Adrenal gland (tissue), 9 donors: ENCODE measurements at regions not wholly inside any gene's neighbourhood (a gene's known extent, or its start where the extent isn't known, plus 50 kb on each side); places are given as distances from the start of the nearest gene placed in this dataset.
"Not testable (repeated sequence)": the region's sequence is repeated elsewhere in the genome, so short reads cannot be mapped to it uniquely, and the experiment has no call there.

Source experiments
- DNase-seq, 7 donors: peaks; one replicate each; pipeline ENCODE4 v3.0.0-alpha.2; 2019 to 2020
- H3K27ac ChIP-seq, 5 donors: fragments of 200-600 bp; sonication (generic) in 4 of 5; 1 replicate in 3 of 5; 2 replicates in 2 of 5; pipeline versions ENCODE4 v1.5.1 to v1.8.0; 2016 to 2020; ENCODE audit warnings: mild to moderate bottlenecking in 1 of 5
- H3K27me3 ChIP-seq: fragments of 200-600 bp; 2 replicates; pipeline ENCODE4 v1.8.0; 2021
- H3K36me3 ChIP-seq, 2 donors: fragments of 200-600 bp; replicated peaks in 1 of 2; 1 replicate in 1 of 2; 2 replicates in 1 of 2; pipeline versions ENCODE4 v1.5.1 to v1.8.0; 2018 to 2022
- H3K4me1 ChIP-seq, 2 donors: fragments of 200-600 bp; replicated peaks in 1 of 2; 1 replicate in 1 of 2; 2 replicates in 1 of 2; pipeline versions ENCODE4 v1.5.1 to v1.8.0; 2018 to 2021
- H3K4me3 ChIP-seq, 4 donors: fragments of 200-600 bp; sonication (generic) in 3 of 4; one replicate each; pipeline ENCODE4 v1.5.1; 2016 to 2018
- H3K9me3 ChIP-seq, 3 donors: fragments of 200-600 bp; sonication (generic) in 1 of 3; replicated peaks in 1 of 3; 1 replicate in 2 of 3; 2 replicates in 1 of 3; pipeline versions ENCODE4 v1.5.1 to v1.8.0; 2016 to 2021
- POLR2A ChIP-seq, 2 donors: fragments of 450-650 bp; IDR thresholded peaks; one replicate each; pipeline ENCODE4 v1.6.1; 2017; ENCODE audit warnings: antibody characterized with exemption in 2 of 2, mild to moderate bottlenecking in 2 of 2, moderate library complexity in 1 of 2
- WGBS, 4 donors: extraction: QIAGEN DNeasy Blood & Tissue Kit in 2 of 4; methylation state at CpG; one replicate each; pipeline versions ENCODE4 v1.1.5 to v1.1.7; 2013 to 2017; 5-methylcytosine and 5-hydroxymethylcytosine counted together
- intact Hi-C, 2 donors: fragments of 100-400 bp; cut with DNase I; formaldehyde crosslinking; loops; one replicate each; pipeline versions ENCODE4 v1.14.1 to v1.15.0; 2022 to 2023
- TF ChIP-seq, protein P1 (sequence below), 6 experiments: fragments of 450-650 bp in 4 of 6; fragments of 200-600 bp in 2 of 6; sonication (generic) in 1 of 6; IDR thresholded peaks; 1 replicate in 5 of 6; 2 replicates in 1 of 6; pipeline versions ENCODE4 v1.5.1 to v1.8.0; 2016 to 2021; ENCODE audit warnings: antibody characterized with exemption in 6 of 6, mild to moderate bottlenecking in 2 of 6, moderate library complexity in 1 of 6
- donor health status: healthy with polysubstance abuse.
- donor health status: Bipolar disorder and iron deficiency.
- donor health status: DM: yes; HTN: yes; CAD: no.
- donor health status: DM: no; HTN: no; CAD: no.
- donor health status: DM: no; HTN: no; CAD: no.

DNA sequence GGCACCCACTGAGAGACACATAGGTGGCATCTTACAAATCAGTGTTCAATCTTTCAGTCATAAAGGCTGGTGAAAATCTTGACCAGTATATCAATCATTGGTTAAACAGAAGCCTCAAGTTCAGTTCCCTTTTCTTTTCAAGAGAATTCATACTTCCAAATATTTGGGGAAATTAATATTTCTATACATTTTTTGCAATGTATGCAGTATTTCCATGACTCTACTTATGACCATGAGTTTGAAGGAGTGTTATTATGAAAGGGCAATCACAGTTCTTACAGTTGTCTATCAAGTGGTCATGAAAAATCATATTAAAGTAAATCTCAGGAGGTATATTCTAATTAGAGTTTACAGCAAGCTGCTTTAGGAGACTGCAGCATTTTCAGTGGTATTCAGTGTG, 724.0 kb downstream of the ANKRD7 start:
- Histone ChIP-seq H3K4me3 (no peak overlapping the region), H3K4me1 (no peaks in the 10 kb centered on the region), H3K9me3 (no peaks in the 10 kb centered on the region), H3K27me3 (no peaks in the 10 kb centered on the region), H3K27ac (no peak overlapping the region), H3K36me3 (no peaks in the 10 kb centered on the region)
- intact Hi-C loops = no loop called here
- DNase-seq = no peak
- TF ChIP-seq POLR2A (IDR thresholded peaks at IDR 0.05) = no peak
- TF ChIP-seq, protein P1, sequence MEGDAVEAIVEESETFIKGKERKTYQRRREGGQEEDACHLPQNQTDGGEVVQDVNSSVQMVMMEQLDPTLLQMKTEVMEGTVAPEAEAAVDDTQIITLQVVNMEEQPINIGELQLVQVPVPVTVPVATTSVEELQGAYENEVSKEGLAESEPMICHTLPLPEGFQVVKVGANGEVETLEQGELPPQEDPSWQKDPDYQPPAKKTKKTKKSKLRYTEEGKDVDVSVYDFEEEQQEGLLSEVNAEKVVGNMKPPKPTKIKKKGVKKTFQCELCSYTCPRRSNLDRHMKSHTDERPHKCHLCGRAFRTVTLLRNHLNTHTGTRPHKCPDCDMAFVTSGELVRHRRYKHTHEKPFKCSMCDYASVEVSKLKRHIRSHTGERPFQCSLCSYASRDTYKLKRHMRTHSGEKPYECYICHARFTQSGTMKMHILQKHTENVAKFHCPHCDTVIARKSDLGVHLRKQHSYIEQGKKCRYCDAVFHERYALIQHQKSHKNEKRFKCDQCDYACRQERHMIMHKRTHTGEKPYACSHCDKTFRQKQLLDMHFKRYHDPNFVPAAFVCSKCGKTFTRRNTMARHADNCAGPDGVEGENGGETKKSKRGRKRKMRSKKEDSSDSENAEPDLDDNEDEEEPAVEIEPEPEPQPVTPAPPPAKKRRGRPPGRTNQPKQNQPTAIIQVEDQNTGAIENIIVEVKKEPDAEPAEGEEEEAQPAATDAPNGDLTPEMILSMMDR (IDR thresholded peaks at IDR 0.05) = no peak

DNA sequence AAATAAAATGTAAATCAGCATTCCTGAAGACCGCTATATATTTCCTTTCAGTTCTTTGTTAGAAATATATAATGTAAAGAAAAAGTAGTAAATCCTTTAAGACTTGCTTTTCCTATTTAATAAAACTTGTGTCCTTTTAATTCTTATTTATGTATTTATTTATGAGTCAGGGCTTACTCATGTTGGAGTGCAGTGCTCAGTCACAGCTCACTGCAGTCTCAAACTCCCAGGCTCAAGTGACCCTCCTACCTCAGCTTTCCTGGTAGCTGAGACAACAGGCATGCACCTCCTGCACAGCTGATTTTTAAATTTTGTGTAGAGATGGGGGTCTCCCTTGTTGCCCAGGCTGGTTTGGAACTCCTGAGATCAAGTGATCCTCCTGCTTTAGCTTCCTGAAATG, 724.5 kb downstream of the ANKRD7 start:
- no peak overlapping the region for H3K27ac ChIP-seq
- intact Hi-C loops = no loop called here
- 80 to 95% (median 87%) methylated on average over 1 of the region's 1 CpG for WGBS, 4 donors
- H3K4me3 ChIP-seq = no peak overlapping the region
- no peaks in the 10 kb centered on the region for H3K4me1 ChIP-seq
- no peaks in the 10 kb centered on the region for H3K27me3 ChIP-seq
- TF ChIP-seq, protein P1 (IDR thresholded peaks at IDR 0.05) = no peak
- no peak for TF ChIP-seq POLR2A (IDR thresholded peaks at IDR 0.05)
- H3K9me3 ChIP-seq = no peaks in the 10 kb centered on the region
- no peak for DNase-seq
- no peaks in the 10 kb centered on the region for H3K36me3 ChIP-seq

DNA sequence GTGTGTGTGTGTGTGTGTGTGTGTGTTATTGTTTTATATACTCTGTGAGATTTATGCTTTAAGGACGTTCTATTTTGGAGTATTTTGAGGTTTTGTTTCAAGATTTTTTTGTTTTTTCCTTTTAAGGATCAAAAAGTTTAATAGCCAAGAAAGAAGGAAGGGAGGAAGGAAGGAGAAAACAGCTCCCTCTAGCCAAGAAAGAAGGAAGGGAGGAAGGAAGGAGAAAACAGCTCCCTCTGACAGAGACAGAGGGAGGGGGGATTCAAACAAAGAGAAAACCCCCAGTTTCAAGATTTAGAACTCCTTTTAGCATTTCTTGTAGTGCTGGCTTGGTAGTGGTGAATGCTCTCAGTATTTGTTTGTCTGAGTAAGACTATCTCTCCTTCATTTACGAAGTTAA, 731.8 kb downstream of the ANKRD7 start:
- H3K4me3 ChIP-seq, H3K4me1 ChIP-seq, H3K27ac ChIP-seq, H3K36me3 ChIP-seq, H3K27me3 ChIP-seq, DNase-seq, intact Hi-C loops, H3K9me3 ChIP-seq: not testable (repeated sequence)
- 40 to 66% (median 48%) methylated on average over 2 of the region's 2 CpGs for WGBS, 4 donors

DNA sequence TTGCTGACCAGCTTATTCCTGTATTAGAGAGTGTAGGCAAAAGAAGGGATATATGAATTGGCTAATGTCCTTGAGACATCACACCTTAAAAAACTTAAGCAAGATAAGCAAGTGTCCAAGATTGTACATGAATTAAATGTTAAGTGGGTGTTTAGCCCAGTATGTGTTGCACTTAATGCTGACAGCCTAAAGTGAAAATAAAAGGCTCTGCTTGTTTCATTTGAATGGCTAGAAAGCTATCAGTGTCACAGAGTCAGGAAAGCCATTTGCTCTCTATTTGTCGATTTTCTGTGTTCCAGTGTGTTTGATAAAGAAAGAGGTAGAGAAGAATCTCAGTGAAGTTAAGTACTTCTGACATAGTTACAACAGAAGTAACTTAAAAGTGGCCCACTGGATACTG, 744.9 kb downstream of the ANKRD7 start:
- 39 to 57% (median 44%) methylated on average over 1 of the region's 1 CpG for WGBS, 4 donors
- DNase-seq = no peak

DNA sequence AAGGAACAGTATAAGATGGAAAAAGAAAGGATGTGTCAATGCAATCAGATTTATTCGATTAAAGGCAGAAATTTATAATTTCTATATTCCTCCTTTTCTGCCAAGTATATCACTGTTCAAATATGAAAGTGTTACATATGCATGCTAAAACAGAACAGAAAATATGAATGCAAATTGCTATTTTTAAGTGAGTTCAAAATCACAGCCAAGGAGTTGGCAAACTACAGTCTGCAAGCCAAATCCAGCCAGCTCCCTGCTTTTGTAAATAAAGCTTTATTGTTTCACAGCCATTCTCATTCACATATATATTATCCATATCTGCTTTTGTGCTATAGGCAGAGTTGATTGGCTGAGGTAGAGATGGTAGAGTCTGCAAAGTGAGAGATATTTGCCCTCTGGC, 747.2 kb downstream of the ANKRD7 start:
- Histone ChIP-seq H3K27me3 (no peaks in the 10 kb centered on the region), H3K27ac (no peak overlapping the region), H3K36me3 (no peaks in the 10 kb centered on the region), H3K4me3 (no peak overlapping the region), H3K4me1 (no peaks in the 10 kb centered on the region), H3K9me3 (no peaks in the 10 kb centered on the region)
- 84 to 100% (median 89%) methylated on average over 1 of the region's 1 CpG for WGBS, 4 donors
- intact Hi-C loops = no loop called here
- DNase-seq = no peak
- TF ChIP-seq POLR2A (IDR thresholded peaks at IDR 0.05) = no peak
- TF ChIP-seq, protein P1 (IDR thresholded peaks at IDR 0.05) = no peak

More for the DNA sequence above, 744.9 kb downstream of the ANKRD7 start:
- H3K4me1 ChIP-seq = no peaks in the 10 kb centered on the region
- intact Hi-C loops = no loop called here
- H3K9me3 ChIP-seq = no peaks in the 10 kb centered on the region
- H3K27me3 ChIP-seq = no peaks in the 10 kb centered on the region
- no peak overlapping the region for H3K4me3 ChIP-seq
- H3K27ac ChIP-seq = no peak overlapping the region
- H3K36me3 ChIP-seq = no peaks in the 10 kb centered on the region
- TF ChIP-seq, protein P1 (IDR thresholded peaks at IDR 0.05) = no peak
- TF ChIP-seq POLR2A (IDR thresholded peaks at IDR 0.05) = no peak
